Neutrophil (primary cell): ENCODE measurements at regions not wholly inside any gene's neighbourhood (a gene's known extent, or its start where the extent isn't known, plus 50 kb on each side); places are given as distances from the start of the nearest gene placed in this dataset.

Experiments
- H3K27ac ChIP-seq: fragments of 200-600 bp; sonication (generic); 2 replicates; pipeline ENCODE4 v1.5.1; 2016; ENCODE audit warnings: mild to moderate bottlenecking, moderate library complexity
- H3K27me3 ChIP-seq: fragments of 200-600 bp; sonication (generic); 2 replicates; pipeline ENCODE4 v1.6.0; 2016; ENCODE audit warnings: mild to moderate bottlenecking
- H3K36me3 ChIP-seq: fragments of 200-600 bp; sonication (generic); 2 replicates; pipeline ENCODE4 v1.5.1; 2017
- H3K4me1 ChIP-seq, 2 experiments: fragments of 200-600 bp in 1 of 2; sonication (generic) in 1 of 2; 1 replicate in 1 of 2; 2 replicates in 1 of 2; pipeline versions ENCODE4 v1.5.1 to v1.6.1; 2013 to 2016; ENCODE audit warnings: low read depth in 1 of 2, low read length in 1 of 2, mild to moderate bottlenecking in 1 of 2, moderate library complexity in 1 of 2; ENCODE audit not compliant: control insufficient read depth in 1 of 2, insufficient read depth in 1 of 2
- H3K4me3 ChIP-seq, 2 experiments: fragments of 200-600 bp in 1 of 2; sonication (generic) in 1 of 2; 1 replicate in 1 of 2; 2 replicates in 1 of 2; pipeline ENCODE4 v1.5.1; 2013 to 2016; ENCODE audit warnings: low read depth in 1 of 2, low read length in 1 of 2, mild to moderate bottlenecking in 1 of 2, moderate library complexity in 1 of 2
- H3K9me3 ChIP-seq: fragments of 200-600 bp; sonication (generic); 2 replicates; pipeline ENCODE4 v1.5.1; 2016
- CTCF ChIP-seq: fragments of 200-600 bp; sonication (generic); IDR thresholded peaks from 2 replicates; pipeline ENCODE4 v1.5.1; 2016; ENCODE audit warnings: antibody characterized with exemption

- Histone ChIP-seq H3K27ac (no peak overlapping the region), H3K27me3 (no peaks in the 10 kb centered on the region), H3K4me3 (no peak overlapping the region), H3K36me3 (no peaks in the 10 kb centered on the region), H3K9me3 (no peaks in the 10 kb centered on the region), H3K4me1 (no peaks in the 10 kb centered on the region)
- TF ChIP-seq CTCF = no peak
These were observed 247.7 kb downstream of the ANKRD50 start for GRCh38 chr4:124464836-124465235.

- TF ChIP-seq CTCF = no peak
- H3K36me3 ChIP-seq = no peaks in the 10 kb centered on the region
- no peak overlapping the region for H3K27ac ChIP-seq
- H3K4me1 ChIP-seq = no peaks in the 10 kb centered on the region
- no peak overlapping the region for H3K4me3 ChIP-seq
- H3K27me3 ChIP-seq = no peaks in the 10 kb centered on the region
- H3K9me3 ChIP-seq = peaks cover 3% of the 10 kb centered on the region
These were observed 244.2 kb downstream of the ANKRD50 start for GRCh38 chr4:124468360-124468759.

GRCh38 chr4:124469981-124470380 is 242.6 kb downstream of the ANKRD50 start:
- H3K9me3 ChIP-seq = peaks cover 3% of the 10 kb centered on the region
- H3K4me1 ChIP-seq = no peaks in the 10 kb centered on the region
- no peak overlapping the region for H3K4me3 ChIP-seq
- H3K27me3 ChIP-seq = no peaks in the 10 kb centered on the region
- H3K36me3 ChIP-seq = no peaks in the 10 kb centered on the region
- TF ChIP-seq CTCF = no peak
- no peak overlapping the region for H3K27ac ChIP-seq

- no peaks in the 10 kb centered on the region for H3K9me3 ChIP-seq
- no peak overlapping the region for H3K27ac ChIP-seq
- H3K36me3 ChIP-seq = no peaks in the 10 kb centered on the region
- no peaks in the 10 kb centered on the region for H3K4me1 ChIP-seq
- H3K27me3 ChIP-seq = no peaks in the 10 kb centered on the region
- TF ChIP-seq CTCF = no peak
- no peak overlapping the region for H3K4me3 ChIP-seq
These were observed 234.1 kb downstream of the ANKRD50 start for GRCh38 chr4:124478470-124478869.

- no peak for TF ChIP-seq CTCF
- Histone ChIP-seq H3K27me3 (no peaks in the 10 kb centered on the region), H3K4me3 (no peak overlapping the region), H3K36me3 (no peaks in the 10 kb centered on the region), H3K4me1 (no peaks in the 10 kb centered on the region), H3K9me3 (no peaks in the 10 kb centered on the region), H3K27ac (no peak overlapping the region)
These were observed 232.5 kb downstream of the ANKRD50 start for GRCh38 chr4:124480061-124480460.

GRCh38 chr4:124481123-124481522 is 231.4 kb downstream of the ANKRD50 start:
- H3K36me3 ChIP-seq = no peaks in the 10 kb centered on the region
- H3K9me3 ChIP-seq = no peaks in the 10 kb centered on the region
- no peaks in the 10 kb centered on the region for H3K4me1 ChIP-seq
- no peak overlapping the region for H3K4me3 ChIP-seq
- no peaks in the 10 kb centered on the region for H3K27me3 ChIP-seq
- TF ChIP-seq CTCF = no peak
- H3K27ac ChIP-seq = no peak overlapping the region
